GM18861 (cell line): ENCODE measurements at regions not wholly inside any gene's neighbourhood (a gene's known extent, or its start where the extent isn't known, plus 50 kb on each side); places are given as distances from the start of the nearest gene placed in this dataset.
"Not testable (repeated sequence)": the region's sequence is repeated elsewhere in the genome, so short reads cannot be mapped to it uniquely, and the experiment has no call there.

Experiments
- ATAC-seq: cut with Tn5 transposase; IDR thresholded peaks from one replicate; pipeline ENCODE4 v1.9.1; 2021; ENCODE audit not compliant: unreplicated experiment

DNA sequence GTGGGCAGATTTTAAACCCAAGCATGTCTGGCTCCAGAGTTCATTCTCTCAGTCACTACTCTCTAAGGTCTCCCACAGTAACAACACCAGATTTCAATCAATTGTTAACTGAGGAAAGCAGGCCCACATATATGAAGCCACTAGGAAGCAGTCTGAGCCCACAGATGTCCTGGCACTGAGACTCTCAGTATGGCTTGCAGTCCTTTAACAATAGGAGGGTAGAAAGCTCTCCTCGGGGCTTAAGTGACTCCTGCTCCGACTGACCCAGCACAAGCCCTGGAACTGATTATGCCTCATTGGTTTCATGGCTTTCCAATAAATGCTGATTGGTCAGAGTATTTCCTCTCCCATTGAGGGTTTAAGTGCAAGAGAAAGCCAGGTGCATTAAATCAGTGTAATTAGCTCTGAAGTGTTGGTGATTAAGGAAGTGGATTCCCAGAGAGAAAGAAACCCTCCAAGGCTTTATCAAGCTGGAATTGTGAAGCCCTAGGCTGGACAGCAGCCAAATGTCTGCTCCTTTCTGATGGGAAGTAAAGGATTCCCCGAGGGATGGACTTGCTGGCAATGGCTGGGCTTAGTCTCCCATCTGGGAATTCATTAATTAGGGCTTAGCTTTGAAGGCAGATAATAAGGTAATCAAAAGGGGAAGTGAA is 76.6 kb upstream of the PROKR2 start:
- ATAC-seq, result no peak

GRCh38 chr20:5390720-5391119 is 74.0 kb upstream of the PROKR2 start:
- ATAC-seq, result no peak

GRCh38 chr20:5386846-5387245 is 70.1 kb upstream of the PROKR2 start:
- ATAC-seq, result not testable (repeated sequence)

DNA sequence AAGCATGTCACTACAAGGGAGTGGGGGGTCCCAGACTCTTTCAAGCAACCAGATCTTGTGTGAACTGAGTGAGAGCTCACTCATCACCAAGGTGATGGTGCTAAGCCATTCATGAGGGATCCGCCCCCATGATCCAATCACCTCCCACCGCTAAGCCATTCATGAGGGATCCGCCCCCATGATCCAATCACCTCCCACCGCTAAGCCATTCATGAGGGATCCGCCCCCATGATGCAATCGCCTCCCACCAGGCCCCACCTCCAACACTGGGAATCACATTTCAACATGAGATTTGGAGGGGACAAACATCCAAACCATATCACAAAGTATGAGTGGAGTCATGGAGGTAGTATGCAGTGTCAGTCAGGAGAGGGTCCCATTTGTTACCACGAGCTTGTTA is 64.8 kb upstream of the PROKR2 start:
- ATAC-seq, result not testable (repeated sequence)

- ATAC-seq, result no peak
These were observed 60.7 kb upstream of the PROKR2 start for GRCh38 chr20:5377484-5377883.

GRCh38 chr20:5376228-5376627 is 59.5 kb upstream of the PROKR2 start:
- no peak for ATAC-seq

- ATAC-seq, result no peak
These were observed 57.4 kb upstream of the PROKR2 start for GRCh38 chr20:5374171-5374570.

GRCh38 chr20:5372371-5372770 is 55.6 kb upstream of the PROKR2 start:
- no peak for ATAC-seq

GRCh38 chr20:5369629-5370028 is 52.9 kb upstream of the PROKR2 start:
- ATAC-seq, result no peak
